ENCODE measurements at regions not wholly inside any gene's neighbourhood (a gene's known extent, or its start where the extent isn't known, plus 50 kb on each side); places are given as distances from the start of the nearest gene placed in this dataset.
"Not testable (repeated sequence)": the region's sequence is repeated elsewhere in the genome, so short reads cannot be mapped to it uniquely, and the experiment has no call there.

DNA sequence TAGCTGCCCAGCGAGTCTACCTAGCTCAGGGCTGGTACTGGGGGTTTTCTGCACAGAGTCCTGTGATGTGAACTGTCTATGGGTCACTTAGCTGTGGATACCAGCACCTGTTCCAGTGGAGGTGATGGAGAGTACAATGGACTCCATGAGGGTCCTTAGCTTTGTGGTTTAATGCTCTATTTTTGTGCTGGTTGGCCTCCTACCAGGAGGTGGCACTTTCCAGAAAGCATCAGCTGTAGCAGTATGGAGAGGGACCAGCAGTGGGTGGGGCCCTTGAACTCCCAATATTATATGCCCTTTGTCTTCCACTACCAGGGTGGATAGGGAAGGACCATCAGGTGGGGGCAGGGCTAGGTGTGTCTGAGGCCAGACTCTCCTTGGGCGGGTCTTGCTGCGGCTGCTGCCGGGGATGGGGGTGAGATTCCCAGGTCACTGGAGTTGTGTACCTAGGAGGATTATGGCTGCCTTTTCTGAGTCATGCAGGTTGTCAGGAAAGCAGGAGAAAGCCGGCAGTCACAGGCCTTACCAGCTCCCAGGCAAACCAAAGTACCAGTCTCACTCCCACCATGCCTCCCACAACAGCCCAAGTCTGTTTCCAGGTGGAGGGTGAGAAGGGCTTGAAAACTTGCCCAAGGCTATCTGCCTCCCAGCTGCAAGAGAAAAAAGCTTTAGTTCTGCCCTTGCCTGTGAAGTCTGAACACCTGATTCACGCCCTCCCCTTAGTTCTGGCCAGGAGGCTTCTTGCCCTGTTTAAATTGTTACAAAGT is 163.0 kb upstream of the NUDT4 start:
- no peak for DNase-seq (ENCODE audit: low read depth)
- H3K4me3 ChIP-seq (ENCODE audit: low read depth, low read length), result no peak overlapping the region

GRCh38 chr12:93215290-93215678 is 162.4 kb upstream of the NUDT4 start:
- H3K4me3 ChIP-seq (ENCODE audit: low read depth, low read length), result no peak overlapping the region
- no peak for DNase-seq (ENCODE audit: low read depth)

GRCh38 chr12:93219947-93220346 is 157.8 kb upstream of the NUDT4 start:
- no peak for DNase-seq (ENCODE audit: low read depth)
- no peak overlapping the region for H3K4me3 ChIP-seq (ENCODE audit: low read depth, low read length)

DNA sequence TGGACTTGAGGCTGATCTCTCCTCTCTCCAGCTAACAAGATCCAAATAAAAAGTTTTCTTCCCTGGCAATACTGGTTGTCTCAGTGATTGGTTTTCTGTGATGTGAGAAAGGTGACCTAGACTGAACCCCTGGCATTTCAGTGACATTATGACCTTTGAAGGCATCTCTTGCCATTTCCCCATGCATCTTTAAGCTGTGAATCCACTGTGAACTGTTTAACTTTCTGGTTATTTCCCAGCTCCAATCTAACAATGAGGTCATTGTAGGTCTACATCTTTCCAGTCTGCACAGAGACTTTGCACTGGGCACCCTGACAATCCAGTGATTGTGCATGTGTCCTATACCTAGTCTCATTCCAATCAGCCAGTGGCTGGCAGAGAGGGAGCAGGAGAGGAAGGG is 155.9 kb upstream of the NUDT4 start:
- no peak for DNase-seq (ENCODE audit: low read depth)
- H3K4me3 ChIP-seq (ENCODE audit: low read depth, low read length), result no peak overlapping the region

DNA sequence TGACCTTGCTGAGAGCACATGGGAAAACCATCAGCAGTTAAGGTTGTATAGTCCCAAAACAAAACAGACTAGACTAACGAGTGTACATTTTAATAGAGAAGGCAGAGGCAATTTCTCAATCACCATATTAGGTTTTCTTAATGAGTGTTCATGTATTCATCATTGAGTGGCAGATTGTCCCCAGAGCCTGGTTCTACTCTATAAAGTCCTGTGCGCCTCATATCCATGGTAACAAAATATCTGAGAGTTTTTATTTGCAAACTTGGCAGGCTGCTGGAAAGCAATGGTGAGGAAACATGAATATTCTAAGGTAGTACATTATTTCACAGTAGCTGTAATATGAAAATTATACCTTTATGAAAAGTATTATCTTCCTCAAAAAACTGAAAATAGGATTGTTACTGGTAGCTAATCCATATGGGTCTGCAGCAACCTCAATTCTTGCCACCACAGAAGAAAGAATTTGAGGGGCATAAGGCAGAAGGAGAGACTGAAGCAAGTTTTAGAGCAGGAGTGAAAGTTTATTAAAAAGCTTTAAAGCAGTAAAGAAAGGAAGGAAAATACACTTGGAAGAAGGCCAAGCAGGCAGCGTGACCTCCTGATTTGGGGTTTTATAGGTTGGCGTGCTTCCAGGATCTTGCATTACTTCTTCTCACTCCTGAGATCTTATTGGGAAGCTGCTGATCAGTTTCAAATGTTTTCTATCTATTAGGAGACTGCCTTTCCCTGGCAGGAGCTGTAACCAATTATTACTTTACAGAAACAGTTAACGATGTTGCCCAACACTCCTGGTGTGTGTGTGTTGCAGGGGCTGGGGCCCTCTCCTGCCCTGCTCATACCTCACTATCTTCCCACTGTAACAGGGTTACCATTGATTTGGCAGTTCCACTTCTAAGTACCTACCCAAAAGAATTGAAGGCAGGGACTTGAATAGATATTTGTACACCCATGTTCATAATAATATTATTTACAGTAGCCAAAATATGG is 154.0 kb upstream of the NUDT4 start:
- DNase-seq (ENCODE audit: low read depth), result peak; percentile 32

GRCh38 chr12:93225094-93225493 is 152.6 kb upstream of the NUDT4 start:
- no peak for DNase-seq (ENCODE audit: low read depth)
- H3K4me3 ChIP-seq (ENCODE audit: low read depth, low read length), result no peak overlapping the region

More for the DNA sequence above, 154.0 kb upstream of the NUDT4 start:
- no peak overlapping the region for H3K4me3 ChIP-seq (ENCODE audit: low read depth, low read length)

- no peak overlapping the region for H3K4me3 ChIP-seq (ENCODE audit: low read depth, low read length)
- no peak for DNase-seq (ENCODE audit: low read depth)
Measured at GRCh38 chr12:93226361-93226760, 151.4 kb upstream of the NUDT4 start.

- no peak overlapping the region for H3K4me3 ChIP-seq (ENCODE audit: low read depth, low read length)
- DNase-seq (ENCODE audit: low read depth), result peak; percentile 68
Measured at GRCh38 chr12:93229494-93230325, 148.0 kb upstream of the NUDT4 start.

DNA sequence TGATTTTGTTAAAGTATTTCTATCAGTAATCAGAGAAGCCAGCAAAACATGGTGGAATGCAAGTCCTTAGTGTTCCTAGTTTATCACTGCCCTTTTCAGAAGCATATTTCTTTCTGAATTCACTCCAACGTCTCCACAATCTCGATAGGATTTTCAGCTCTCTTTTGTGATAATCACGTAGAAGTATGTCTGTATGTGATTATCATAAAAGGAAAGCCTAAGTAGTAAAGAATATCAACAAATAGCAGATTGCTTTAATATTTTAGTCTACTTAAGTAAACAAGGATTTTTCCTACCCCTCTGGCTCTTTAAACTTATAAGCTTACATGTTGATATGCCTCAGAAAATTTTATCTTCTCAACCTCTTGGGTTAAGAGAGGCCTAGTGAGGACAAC is 147.4 kb upstream of the NUDT4 start:
- no peak overlapping the region for H3K4me3 ChIP-seq (ENCODE audit: low read depth, low read length)
- DNase-seq (ENCODE audit: low read depth), result no peak

DNA sequence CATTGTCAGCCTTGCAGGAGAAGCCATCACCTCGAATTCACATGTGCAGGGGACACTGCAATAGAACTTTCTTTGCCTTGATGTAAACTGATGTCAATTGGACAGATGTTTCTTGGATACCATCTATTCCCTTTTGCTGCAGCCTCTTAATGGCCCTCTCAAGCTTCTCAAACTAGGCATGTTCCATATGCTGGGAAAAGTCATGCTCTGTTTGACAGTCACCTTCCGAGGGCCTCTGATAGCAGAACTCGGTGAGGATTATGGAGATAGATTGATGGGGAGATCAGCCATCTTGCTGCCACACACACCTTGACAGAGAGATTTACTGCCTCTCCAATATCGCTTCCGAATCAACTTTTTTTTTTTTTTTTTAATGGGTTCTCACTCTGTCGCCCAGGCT is 145.8 kb upstream of the NUDT4 start:
- H3K4me3 ChIP-seq (ENCODE audit: low read depth, low read length), result no peak overlapping the region
- DNase-seq (ENCODE audit: low read depth), result no peak

- no peak for DNase-seq (ENCODE audit: low read depth)
- no peak overlapping the region for H3K4me3 ChIP-seq (ENCODE audit: low read depth, low read length)
Measured at GRCh38 chr12:93234641-93235040, 143.1 kb upstream of the NUDT4 start.

DNA sequence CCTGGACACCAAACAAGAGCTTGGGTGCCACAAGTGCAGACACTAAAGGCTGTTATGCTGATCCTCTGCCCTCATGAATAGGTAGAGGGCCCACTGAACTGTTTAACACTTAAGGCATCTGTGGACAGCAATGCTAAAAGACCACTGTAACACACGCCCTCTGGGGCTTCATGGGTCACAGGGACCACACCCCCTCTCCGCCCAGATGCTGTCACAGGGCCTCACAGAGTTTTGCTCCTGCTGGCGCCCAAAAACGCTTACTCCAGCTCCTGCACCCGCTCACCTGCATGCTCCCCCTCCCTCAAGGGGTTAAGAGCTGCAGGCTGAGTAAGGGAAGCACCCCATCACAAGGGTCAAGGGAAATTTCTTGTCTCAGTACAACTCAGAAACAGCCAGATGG is 141.8 kb upstream of the NUDT4 start:
- no peak overlapping the region for H3K4me3 ChIP-seq (ENCODE audit: low read depth, low read length)
- no peak for DNase-seq (ENCODE audit: low read depth)

DNA sequence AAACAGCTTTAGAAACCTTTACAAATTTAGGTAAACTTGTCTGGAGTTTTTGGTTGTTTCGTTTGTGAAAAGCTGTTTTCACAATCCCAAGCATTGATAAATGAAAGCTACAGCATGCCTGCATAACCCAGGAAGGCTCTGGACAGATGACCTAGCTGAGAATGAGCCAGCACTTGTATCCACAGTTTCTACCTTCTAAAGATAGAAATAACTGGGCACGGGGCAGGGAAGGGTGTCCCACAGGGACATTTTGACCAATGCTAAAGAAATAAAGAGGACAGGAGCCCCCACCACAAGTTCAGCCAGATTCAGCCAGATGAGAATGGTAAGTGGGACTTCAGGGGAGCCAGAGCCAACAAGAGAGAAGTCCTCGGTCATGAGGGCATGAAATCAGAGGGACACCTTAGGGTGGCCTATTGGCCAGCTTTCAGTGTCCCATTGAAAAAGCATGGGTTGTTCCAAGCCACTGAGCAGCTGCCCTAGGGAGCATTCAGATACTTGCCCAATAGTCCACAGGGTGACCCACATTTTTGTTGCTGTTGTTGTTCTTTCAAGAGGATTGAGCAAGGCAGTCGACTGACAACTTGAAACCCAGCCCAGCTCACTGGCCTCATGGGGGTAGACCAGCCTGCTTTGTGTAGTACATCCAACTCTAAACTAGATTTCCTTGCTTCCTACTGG is 140.3 kb upstream of the NUDT4 start:
- peak; percentile 75 for DNase-seq (ENCODE audit: low read depth)
- no peak overlapping the region for H3K4me3 ChIP-seq (ENCODE audit: low read depth, low read length)

GRCh38 chr12:93238512-93239262 is 139.0 kb upstream of the NUDT4 start:
- H3K4me3 ChIP-seq (ENCODE audit: low read depth, low read length); DNase-seq (ENCODE audit: low read depth): not testable (repeated sequence)

DNA sequence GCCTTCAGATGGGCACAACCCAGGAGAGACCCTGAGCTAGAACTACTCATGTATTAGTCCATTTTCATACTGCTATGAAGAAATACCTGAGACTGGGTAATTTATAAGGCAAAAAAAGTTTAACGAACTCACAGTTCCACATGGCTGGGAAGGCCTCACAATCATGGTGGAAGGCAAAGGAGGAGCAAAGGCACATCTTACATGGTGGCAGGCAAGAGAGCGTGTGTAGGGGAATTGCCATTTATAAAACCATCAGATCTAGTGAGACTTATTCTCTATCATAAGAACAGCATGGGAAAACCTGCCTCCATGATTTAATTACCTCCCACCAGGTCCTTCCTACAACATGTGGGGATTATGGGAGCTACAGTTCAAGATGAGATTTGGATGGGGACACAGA is 137.9 kb upstream of the NUDT4 start:
- DNase-seq (ENCODE audit: low read depth); H3K4me3 ChIP-seq (ENCODE audit: low read depth, low read length): not testable (repeated sequence)

- no peak overlapping the region for H3K4me3 ChIP-seq (ENCODE audit: low read depth, low read length)
- no peak for DNase-seq (ENCODE audit: low read depth)
Measured at GRCh38 chr12:93242154-93242972, 135.4 kb upstream of the NUDT4 start.

DNA sequence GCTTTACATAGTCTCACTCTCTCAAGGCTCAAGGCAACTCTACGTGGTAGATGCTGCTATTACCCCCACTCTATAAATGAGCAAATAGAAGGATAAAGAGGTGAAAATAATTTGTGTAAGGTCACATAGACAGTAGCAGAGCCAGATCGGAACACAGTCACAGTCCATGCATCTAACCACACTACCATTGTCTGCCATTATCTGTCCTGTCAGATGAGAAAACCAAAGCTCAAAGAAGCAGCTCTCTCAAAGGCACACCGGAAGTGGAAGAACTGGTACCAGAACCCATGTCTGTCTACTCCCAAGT is 134.4 kb upstream of the NUDT4 start:
- H3K4me3 ChIP-seq (ENCODE audit: low read depth, low read length), result no peak overlapping the region

More for the DNA sequence above, 134.4 kb upstream of the NUDT4 start:
- DNase-seq (ENCODE audit: low read depth), result no peak
